Loucy (cell line): ENCODE measurements at regions not wholly inside any gene's neighbourhood (a gene's known extent, or its start where the extent isn't known, plus 50 kb on each side); places are given as distances from the start of the nearest gene placed in this dataset.

ENCODE experiments used
- EZH2phosphoT487 ChIP-seq: fragments of 200-600 bp; IDR thresholded peaks from 2 replicates; pipeline ENCODE4 v1.6.1; 2018; ENCODE audit warnings: antibody characterized with exemption, mild to moderate bottlenecking, moderate library complexity, borderline replicate concordance
- TF ChIP-seq, protein P1 (sequence below): fragments of 200-600 bp; sonication (generic); conservative IDR thresholded peaks from 2 replicates; pipeline ENCODE4 v1.5.1; 2014; ENCODE audit warnings: mild to moderate bottlenecking, antibody characterized with exemption, low read length

DNA sequence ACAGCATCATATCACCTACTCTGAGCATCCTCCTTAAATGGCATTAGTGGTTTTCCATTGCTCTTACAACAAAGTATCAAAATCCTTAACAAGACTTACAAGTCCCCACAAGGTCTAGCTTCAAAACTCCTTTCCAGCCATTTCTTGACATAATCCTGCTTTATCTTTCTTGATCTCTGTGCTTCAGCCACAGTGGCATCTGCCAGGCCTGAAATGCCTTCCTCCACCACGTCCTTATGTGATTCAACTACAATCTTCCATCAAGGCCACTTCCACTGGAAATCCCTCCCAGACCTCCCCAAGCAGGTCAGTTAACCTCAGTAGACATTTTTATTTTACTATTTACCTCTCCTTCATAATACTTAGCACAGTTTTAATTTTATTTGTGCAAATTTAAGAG lies 83.8 kb upstream of the CCDC150 start:
- TF ChIP-seq, protein P1, sequence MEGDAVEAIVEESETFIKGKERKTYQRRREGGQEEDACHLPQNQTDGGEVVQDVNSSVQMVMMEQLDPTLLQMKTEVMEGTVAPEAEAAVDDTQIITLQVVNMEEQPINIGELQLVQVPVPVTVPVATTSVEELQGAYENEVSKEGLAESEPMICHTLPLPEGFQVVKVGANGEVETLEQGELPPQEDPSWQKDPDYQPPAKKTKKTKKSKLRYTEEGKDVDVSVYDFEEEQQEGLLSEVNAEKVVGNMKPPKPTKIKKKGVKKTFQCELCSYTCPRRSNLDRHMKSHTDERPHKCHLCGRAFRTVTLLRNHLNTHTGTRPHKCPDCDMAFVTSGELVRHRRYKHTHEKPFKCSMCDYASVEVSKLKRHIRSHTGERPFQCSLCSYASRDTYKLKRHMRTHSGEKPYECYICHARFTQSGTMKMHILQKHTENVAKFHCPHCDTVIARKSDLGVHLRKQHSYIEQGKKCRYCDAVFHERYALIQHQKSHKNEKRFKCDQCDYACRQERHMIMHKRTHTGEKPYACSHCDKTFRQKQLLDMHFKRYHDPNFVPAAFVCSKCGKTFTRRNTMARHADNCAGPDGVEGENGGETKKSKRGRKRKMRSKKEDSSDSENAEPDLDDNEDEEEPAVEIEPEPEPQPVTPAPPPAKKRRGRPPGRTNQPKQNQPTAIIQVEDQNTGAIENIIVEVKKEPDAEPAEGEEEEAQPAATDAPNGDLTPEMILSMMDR = no peak
- no peak for TF ChIP-seq EZH2phosphoT487
